ENCODE measurements at regions not wholly inside any gene's neighbourhood (a gene's known extent, or its start where the extent isn't known, plus 50 kb on each side); places are given as distances from the start of the nearest gene placed in this dataset.

DNA sequence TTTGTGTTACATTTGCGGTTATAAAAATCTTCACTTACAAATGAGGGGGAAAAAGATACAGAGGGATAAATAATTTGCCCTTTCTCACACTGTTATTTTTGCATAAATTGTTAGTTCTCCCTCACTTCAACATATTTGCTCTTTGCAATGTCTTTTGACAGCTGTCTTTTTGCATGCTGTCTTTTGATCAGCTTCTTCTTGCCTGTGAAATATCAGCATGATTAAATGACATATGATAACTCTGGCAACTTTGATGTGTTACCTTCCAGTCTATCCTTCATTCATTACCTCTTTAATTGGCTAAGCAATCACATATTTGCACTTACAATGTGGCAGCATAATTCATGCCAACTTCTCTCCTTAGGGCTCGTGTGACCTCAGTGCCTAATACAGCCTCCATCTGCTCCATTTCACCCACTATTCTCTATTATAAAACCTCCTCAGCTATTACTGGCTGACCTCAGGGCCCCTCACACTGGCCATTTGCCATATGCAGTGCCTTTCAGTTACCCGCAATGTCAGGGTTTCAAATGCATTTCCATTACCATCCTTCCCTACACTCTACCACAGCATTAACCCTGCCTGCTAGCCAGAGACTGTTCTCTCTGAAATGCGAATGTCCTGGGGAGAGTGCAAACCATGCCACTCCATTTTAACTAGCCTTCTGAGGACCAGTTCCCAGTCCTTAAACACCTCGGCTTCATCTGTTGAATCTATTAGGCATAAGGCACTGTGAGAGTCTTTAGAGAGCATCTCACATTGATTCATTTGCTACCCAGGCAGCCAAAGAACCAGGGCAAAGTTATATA, 1056.6 kb upstream of the CHAC2 start:
- TF ChIP-seq, protein P1, sequence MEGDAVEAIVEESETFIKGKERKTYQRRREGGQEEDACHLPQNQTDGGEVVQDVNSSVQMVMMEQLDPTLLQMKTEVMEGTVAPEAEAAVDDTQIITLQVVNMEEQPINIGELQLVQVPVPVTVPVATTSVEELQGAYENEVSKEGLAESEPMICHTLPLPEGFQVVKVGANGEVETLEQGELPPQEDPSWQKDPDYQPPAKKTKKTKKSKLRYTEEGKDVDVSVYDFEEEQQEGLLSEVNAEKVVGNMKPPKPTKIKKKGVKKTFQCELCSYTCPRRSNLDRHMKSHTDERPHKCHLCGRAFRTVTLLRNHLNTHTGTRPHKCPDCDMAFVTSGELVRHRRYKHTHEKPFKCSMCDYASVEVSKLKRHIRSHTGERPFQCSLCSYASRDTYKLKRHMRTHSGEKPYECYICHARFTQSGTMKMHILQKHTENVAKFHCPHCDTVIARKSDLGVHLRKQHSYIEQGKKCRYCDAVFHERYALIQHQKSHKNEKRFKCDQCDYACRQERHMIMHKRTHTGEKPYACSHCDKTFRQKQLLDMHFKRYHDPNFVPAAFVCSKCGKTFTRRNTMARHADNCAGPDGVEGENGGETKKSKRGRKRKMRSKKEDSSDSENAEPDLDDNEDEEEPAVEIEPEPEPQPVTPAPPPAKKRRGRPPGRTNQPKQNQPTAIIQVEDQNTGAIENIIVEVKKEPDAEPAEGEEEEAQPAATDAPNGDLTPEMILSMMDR (conservative IDR thresholded peaks at IDR 0.05; ENCODE audit: low read depth in 2 of 2), result no peak
- no peak for TF ChIP-seq EZH2 (IDR thresholded peaks at IDR 0.05; ENCODE audit: low read depth, unreplicated experiment)
- TF ChIP-seq POLR2AphosphoS5 (IDR thresholded peaks at IDR 0.05; ENCODE audit: low read depth), result no peak
- TF ChIP-seq CREB1 (CRISPR knock-in tag; IDR thresholded peaks at IDR 0.05; ENCODE audit: low read depth), result no peak
- TF ChIP-seq JUNB (IDR thresholded peaks at IDR 0.05; ENCODE audit: unreplicated experiment), result no peak

All from GM23338 (cell line).